Epithelial cell of prostate (primary cell): ENCODE measurements at regions not wholly inside any gene's neighbourhood (a gene's known extent, or its start where the extent isn't known, plus 50 kb on each side); places are given as distances from the start of the nearest gene placed in this dataset.

Source experiments
- DNase-seq: peaks from one replicate; pipeline ENCODE4 v3.0.0-alpha.2; 2011; ENCODE audit warnings: low read depth, low spot score
- H3K27ac ChIP-seq: fragments of 450-650 bp; 2 replicates; pipeline ENCODE4 v1.5.1; 2017; ENCODE audit warnings: mild to moderate bottlenecking

DNA sequence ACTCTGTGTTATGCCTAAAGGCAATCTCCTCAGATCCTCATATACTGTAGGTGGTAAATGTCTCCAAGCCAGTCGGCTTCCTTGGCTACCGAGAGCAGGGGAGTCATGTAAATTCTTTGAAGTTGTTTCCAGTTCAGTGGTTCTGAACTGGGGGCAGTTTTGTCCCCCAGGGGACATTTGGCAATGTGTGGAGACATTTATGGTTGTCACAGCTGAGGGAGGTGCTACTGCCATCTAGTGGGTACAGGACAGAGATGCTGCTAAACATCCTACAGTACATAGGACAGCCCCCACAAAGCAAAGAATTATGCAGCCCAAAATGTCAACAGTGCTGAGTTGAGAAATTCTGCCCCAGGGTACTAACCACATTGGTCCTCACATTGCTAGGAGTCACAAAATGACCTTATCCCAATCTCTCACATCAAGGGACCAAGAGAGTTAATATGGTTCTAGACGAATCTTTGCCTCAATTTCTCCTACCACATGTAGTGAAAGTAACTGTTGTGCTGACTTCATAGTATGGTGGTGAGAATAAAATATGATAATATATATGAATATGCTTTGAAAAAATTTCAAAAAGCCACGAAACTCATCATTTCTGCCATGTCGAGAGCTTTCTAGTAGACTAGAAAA lies 104.4 kb upstream of the ARHGAP24 start:
- no peak for DNase-seq
- no peak overlapping the region for H3K27ac ChIP-seq

DNA sequence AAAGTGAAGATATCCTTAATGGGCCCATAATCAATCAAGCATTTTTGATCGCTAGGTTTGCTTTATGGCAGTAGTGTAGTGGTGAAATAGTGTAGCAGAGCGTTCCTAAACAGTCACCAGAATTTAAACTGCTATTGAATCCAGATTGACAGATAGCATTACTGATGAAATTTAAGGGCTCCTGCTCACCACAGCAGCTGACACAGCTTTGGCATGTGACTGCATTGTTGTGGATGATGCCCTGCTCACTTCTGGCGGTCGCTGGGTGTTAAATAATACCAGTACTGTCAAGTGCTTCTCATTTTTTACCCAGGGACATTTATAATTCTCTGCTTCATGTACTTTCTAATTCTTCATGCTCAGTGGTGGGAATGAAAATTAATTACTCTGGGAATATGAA lies 102.0 kb upstream of the ARHGAP24 start:
- no peak overlapping the region for H3K27ac ChIP-seq
- no peak for DNase-seq

DNA sequence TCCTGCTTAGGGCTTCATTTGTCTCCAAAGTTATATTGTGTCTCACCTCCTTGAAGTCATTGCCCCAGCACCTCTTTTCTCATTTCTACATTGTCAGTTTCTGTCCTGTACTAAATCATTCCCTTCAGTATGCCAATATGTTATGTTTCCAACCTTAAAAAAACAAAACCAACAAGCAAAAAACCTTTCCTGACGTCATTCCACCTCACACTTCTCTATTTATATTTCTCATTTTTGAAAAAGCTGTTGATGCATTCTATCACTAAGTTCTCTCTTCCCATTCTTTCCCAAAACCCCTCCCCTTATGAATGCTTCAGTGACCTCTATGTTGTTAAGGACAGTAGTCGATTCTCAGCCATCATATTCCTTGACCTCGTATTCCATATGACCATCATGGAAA lies 98.7 kb upstream of the ARHGAP24 start:
- no peak for DNase-seq
- no peak overlapping the region for H3K27ac ChIP-seq

DNA sequence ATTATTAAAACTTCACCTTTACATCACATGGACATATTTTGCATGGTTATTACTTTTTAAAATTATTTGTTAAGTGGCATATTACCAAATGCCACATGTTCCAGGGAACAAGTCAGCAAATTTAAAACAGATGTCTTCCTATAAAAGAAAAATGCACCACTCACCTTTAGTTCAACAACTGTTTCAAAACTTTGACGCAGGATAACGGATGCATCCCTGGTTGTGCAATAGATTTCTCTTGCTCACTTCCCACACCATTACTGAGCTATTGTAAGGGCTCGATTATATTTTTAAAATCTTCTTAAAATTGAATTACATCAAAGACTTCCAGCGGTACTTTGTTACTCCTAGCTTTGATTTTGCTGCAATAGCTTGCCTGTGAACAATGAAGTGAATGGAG lies 93.0 kb upstream of the ARHGAP24 start:
- DNase-seq: no peak

DNA sequence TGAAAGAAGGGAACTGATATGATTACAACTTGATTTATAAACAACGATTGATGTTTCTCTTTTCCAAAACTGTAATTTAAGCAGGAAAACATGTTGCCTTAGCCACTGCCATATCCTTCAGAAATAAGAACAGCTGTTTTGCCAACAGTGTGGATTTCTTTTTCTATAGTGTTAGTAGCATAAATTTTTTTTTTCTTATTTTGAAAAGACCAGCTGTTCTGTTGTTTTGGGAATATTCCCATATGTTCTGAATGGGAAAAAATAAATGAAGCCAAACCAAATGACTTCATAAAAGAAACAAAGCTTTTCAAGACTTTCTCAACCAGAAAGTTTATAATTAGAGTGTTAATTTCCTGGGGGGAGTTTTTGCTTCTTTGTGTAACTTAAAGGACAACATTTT lies 83.9 kb upstream of the ARHGAP24 start:
- no peak overlapping the region for H3K27ac ChIP-seq
- DNase-seq: no peak

More for the DNA sequence above, 93.0 kb upstream of the ARHGAP24 start:
- H3K27ac ChIP-seq: no peak overlapping the region

DNA sequence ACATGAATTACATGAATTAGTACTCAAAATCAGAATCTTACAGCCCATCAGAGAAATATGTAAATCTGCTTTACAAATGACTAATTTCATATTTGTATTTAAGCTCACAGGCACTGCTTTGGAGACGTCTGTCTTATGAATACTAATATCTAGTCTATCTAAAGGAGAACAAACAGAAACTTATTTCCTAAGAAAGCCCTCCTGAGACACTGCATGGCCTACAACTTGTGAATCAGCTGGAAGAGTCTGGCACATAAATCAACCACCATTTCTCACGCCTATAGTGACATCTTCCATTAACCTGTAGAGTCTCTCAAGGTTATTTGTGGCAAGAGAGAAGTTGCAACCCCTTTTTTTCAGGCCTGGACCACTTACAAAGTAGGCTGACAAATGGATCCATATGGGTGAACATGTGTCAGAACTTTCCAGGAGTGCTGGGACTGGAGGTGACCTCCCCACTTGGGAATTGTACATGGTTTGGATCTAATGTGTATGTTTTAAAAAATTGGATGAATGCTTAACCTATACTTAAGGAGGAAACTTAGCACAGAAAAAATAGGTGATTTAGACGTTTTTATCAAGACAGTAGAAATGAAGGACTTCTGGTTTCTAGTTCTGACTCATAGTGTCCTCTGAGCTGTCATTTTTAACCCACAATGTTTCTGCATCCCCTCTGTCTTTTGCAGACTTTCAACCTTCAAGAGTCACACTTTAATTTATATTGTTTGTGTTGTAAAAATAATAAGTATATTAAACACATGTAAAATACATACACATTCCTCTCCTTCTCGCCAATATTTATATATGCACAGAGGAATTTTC lies 83.2 kb upstream of the ARHGAP24 start:
- no peak overlapping the region for H3K27ac ChIP-seq
- no peak for DNase-seq

DNA sequence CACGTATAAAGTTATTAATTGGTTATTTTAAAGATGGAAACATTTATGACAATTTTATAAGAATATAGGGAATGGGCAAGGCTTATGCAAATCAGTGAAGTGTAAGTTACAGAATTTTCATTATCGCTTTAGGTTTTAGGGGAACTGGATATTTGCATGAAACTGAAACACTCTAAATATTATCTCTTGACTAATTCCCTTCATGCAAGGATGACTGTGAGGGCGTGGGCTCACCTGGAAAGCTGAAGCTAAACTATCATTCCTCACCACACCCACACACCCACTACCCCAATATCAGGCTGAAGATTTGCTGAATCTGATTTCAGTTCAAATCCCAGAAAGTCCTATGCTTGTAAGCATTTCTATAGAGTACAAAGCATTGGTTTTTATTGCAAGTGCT lies 81.7 kb upstream of the ARHGAP24 start:
- no peak overlapping the region for H3K27ac ChIP-seq
- DNase-seq: no peak

DNA sequence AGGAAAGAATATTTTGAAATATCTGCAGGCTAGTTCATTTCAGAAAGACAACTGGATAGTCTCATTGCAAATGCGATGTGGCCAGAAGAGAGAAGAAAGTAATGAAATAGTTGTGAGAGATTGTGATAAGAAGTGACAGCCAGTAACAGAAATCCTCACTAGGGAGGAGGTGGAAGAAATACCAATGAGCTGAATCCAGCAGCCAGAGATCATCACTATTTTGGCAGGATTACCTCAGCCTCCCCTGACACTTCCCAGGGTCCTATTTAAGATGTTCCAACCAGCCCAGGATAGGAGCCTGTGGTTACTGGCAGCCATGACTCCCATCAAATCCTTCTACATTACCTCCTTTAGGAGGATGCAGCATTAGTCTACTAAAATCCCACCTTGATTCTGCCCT lies 76.7 kb upstream of the ARHGAP24 start:
- H3K27ac ChIP-seq: no peak overlapping the region
- no peak for DNase-seq

DNA sequence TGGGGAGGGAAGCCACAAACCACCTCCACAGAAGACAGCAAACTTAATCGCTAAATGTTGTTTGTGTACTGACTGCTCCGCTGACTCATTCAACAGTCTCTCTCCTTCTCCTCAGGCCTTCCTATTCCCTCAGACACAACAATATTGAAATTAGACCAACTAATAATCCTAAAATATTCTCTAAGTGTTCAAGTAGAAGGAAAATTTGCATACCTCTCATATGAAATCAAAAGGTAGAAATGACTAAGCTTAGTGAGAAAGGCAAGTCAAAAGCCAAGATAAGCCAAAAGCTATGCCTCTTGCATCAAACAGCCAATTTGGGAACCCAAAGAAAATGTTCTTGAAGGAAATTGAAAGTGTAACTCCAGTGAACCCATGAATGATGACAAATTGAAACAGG lies 75.7 kb upstream of the ARHGAP24 start:
- H3K27ac ChIP-seq: no peak overlapping the region
- no peak for DNase-seq

DNA sequence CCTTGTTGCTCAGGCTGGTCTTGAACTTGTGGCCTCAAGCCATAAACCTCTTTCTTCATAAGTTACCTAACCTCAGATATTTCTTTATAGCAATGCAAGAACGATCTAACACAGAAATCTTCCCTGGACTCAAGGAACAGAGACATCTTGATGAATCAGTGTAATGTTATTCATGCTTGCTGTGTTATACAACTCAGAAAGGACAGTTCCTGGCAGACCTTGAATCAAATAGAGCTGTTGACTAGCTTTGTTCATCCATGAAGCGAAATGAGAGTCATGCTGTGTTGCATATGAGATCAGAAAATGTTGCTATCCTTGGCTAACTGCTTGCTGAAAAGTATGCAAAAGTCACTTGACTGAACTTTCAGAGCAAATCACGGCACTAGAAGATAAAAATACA lies 72.6 kb upstream of the ARHGAP24 start:
- peak overlapping the region; percentile 21 for H3K27ac ChIP-seq
- peak; percentile 52 for DNase-seq

DNA sequence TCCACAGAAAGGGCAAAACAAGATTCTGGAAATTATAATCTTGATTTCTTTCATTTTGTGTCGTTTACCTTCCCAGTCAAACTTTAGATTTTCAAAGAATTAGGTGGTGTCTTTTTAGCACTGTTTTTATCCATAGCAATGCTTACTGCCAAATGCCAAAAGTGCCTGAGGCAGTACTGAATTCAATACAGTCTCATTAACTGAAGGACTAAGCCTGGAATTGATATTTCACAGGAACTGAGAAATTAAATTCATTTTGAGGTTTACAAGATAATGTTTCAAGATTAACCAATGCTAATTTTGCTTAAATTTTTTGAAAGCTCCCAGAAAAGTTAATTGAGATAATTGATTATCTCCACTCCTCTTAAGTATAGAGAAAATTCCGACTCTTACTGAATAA lies 68.8 kb upstream of the ARHGAP24 start:
- no peak overlapping the region for H3K27ac ChIP-seq
- DNase-seq: no peak

DNA sequence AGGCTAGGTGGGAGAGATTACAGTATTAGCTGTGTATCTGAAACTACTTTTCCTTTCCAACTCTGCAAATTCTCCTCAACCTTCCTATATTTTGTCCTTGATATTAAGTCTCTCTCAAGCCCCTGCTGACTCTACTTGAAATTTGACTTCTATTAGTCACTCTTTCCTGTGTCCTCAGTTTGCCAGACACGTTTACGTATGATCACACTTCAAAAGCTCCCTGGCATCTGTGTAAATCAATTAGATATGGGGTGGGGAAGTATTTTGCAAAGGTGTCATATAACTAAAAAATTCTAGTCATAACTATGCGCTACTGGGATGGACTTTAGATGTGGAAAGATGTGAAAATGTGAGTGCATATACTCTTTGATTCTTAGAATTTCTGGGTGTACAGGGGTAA lies 67.4 kb upstream of the ARHGAP24 start:
- DNase-seq: no peak
- no peak overlapping the region for H3K27ac ChIP-seq

DNA sequence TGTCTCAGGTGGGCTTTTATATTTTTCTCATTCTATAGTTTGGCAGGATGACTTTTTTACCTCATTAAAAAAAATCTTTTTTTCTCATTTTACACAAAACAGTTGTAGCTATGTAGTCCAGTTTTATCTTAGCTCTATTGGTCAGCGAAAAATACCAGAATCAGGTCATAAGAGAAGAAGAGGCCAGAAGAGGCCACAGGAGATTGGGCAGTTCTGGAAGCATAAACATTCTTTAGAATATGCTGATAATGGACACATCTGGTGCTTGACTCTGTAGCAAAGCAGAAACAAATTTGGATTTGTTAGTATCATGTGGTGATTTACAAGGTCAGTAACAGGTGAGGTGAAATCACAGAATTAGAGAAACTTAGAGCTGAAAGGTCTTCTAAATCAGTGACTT lies 66.6 kb upstream of the ARHGAP24 start:
- H3K27ac ChIP-seq: no peak overlapping the region
- no peak for DNase-seq

DNA sequence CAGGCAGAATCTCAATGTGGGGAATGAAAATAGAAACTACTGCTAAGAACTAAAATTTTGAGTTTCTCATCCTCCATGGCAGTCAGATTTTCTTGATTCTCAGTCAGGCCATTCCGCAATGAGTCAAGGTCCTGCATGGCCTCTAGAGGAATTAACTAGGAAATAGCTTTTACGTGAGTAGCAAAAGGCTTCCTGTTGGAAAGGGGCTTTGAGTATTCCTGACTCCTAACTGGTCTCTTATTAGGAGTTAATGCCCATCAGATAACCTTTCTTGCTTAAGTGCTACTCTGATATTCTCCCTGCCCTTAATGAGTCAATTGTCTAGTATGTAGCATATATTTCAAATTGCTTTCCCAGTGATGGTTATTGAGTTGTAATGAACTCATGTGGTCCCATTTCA lies 65.7 kb upstream of the ARHGAP24 start:
- no peak for DNase-seq
- no peak overlapping the region for H3K27ac ChIP-seq

DNA sequence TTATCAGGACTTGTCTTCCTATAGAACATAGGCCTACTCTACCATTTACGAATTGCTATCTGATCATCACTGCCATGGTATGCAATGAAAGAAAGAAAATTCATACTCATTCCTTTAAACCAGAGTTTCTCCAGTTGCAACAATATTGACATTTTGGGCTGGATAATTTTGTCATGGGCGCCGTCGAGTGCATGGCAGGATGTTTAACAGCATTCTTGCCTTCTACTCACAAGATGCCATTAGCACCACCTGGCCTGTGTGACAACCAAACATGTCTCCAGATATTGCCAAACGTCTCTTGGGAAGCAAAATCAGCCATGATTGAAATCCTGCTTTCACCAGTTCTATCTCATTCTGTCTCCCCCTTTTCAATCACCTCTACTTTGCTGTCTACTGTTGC lies 63.6 kb upstream of the ARHGAP24 start:
- no peak overlapping the region for H3K27ac ChIP-seq
- no peak for DNase-seq

DNA sequence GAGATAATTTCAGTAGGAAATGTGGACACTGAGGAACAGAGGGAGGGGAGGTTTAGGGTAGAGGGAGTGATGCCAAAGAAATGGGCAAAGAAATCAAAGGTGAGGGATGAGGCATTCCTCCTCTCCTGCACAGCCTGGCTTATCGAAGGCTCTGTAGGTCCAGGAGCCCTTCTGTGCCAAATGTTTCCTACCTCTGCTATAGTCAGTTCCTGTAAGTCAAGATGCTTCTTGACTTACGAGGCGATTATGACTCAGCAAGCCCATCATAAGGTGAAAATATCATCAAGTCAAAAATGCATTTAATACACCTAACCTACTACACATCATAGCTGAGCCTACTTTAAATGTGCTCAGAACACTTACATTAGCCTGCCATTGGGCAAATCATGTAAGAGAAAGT lies 60.0 kb upstream of the ARHGAP24 start:
- H3K27ac ChIP-seq: no peak overlapping the region
- DNase-seq: peak; percentile 43

DNA sequence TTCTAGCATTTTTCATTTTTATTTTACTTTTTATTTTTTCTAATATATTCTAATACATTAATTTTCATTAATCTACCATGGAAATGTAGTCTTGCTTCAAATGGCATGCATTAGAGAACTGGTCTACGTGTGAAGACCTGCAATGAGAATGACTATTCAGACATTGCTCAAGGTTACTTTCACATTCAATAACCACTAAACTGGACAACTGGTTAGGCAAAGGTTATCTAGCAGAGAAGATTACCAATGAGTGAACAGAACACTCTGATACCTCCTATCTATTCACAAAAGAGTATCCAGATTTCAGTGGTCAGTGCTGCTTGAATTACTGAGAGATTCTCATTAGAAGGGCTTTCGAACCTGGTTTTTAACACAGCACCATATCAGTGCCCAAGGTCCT lies 58.9 kb upstream of the ARHGAP24 start:
- no peak for DNase-seq
- no peak overlapping the region for H3K27ac ChIP-seq

DNA sequence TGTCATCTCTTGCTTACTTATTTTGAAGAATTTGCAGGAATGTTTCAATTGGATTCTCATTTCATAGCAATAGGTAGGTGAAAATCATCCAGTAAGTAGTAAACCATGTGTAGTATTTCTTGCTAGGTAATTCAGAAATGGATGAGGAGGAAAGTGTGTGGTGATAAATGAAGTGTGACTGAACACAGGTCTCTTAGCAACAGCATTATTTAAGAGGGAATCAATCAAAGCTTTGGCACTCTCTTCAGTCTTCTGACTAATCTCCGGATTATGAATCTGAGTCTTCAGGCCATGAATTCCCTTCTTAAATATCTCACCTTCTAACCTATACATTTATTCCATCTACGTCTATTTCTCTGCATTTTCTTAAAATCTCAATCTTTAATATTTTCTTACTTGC lies 55.8 kb upstream of the ARHGAP24 start:
- no peak overlapping the region for H3K27ac ChIP-seq
- no peak for DNase-seq

DNA sequence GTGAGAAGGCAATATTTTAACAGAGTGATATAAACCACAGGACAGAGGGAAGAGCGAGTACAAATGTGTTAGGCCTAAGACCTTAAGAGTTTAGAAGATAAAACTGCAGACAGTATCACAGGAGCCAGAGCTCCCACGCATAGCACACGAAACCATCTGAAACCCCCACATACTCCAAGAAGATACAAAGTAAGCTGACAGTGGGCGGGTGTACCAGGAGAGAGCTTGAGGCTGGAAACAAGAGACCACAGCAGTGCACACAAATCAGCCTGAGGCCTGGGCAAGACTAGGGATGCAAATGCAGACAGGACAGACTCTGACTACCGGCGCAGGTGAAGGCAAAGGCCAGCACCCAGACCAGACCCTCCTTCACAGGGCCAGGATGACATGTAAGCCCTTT lies 54.1 kb upstream of the ARHGAP24 start:
- no peak for DNase-seq
- no peak overlapping the region for H3K27ac ChIP-seq

DNA sequence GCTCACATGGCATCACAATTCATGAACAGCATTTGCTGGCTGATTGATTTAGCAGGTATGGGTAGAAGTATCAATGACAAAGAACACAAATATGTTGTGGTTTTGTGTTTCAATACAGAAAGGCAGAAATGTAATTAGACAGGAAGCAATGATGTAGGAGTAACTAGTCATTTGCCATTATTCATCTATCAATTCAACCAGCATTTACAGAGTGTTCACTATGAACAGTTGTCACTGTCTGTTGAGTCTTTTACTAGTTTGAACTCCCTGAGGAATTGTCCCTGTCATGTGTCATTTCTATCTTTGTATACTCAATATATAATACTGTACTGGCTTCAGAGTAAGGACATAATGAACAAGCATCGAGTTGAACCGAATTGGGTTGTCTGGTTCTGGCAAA lies 51.5 kb upstream of the ARHGAP24 start:
- peak; percentile 41 for DNase-seq
- peak overlapping the region; percentile 36 for H3K27ac ChIP-seq
